ENCODE measurements at regions not wholly inside any gene's neighbourhood (a gene's known extent, or its start where the extent isn't known, plus 50 kb on each side); places are given as distances from the start of the nearest gene placed in this dataset.

- no peak for DNase-seq
- intact Hi-C loops (cut with DNase I), result no loop called here
- no peak for ATAC-seq
These were observed 70.2 kb downstream of the ETS2 start for GRCh38 chr21:38875694-38876492.

All from left cardiac atrium (tissue), 4 donors.